ENCODE measurements at regions not wholly inside any gene's neighbourhood (a gene's known extent, or its start where the extent isn't known, plus 50 kb on each side); places are given as distances from the start of the nearest gene placed in this dataset.
A peak's percentile ranks its signal among the peaks of the same experiment; 100 is the strongest.

DNA sequence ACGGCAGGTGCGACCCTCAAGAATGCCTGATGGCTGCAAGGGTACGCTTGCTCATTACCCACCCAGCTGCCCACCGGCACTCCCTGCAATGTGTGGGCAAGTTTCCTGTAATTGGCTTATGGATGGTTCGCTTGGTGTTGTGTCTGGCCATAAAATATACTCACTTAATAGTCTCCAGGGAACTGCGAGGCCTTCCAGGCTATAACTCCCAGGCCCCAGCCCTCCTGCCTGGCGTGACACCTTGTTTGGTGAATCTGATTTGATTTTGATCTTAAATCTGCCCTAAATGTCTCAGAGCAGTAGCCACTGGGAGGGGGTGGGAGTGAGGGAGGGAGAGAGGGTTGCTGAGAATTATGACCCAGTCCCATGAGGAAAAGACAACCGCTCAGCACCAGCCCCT, 572.2 kb downstream of the BUD13 start:
- 91 to 94% methylated on average over 8 of the region's 8 CpGs for WGBS, 2 donors
- no peaks in the 10 kb centered on the region for H3K27me3 ChIP-seq (ENCODE audit: control insufficient read depth in 1 of 2, insufficient read depth in 2 of 2, low read length in 2 of 2)
- H3K36me3 ChIP-seq (ENCODE audit: control insufficient read depth in 2 of 2, insufficient read depth in 2 of 2, low read length in 1 of 2), result no peaks in the 10 kb centered on the region

DNA sequence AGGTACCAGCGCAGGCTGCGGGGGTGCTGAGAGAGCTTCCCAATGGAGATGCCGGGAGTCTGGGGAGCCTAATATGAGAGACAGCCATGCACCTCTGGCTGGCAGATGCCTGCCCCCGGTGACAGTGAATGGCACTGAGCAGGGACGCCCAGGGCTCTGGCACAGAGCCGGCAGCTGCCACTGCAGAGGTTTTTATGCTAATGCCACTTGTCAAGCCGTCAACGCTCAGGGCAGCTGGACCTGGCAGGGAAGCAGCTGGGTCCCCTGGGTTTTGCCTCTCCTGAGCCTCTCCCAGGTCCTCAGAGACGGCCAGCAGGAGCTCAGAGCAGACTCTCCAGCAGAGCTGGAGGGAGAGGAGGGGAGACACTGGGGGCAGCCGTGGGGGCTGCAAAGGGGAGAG, 573.6 kb downstream of the BUD13 start:
- no peaks in the 10 kb centered on the region for H3K27me3 ChIP-seq (ENCODE audit: control insufficient read depth in 1 of 2, insufficient read depth in 2 of 2, low read length in 2 of 2)
- H3K4me1 ChIP-seq (ENCODE audit: control insufficient read depth in 2 of 2, insufficient read depth in 2 of 2, low read length in 1 of 2), result peaks cover 0 to 2% of the 10 kb centered on the region in 2 donors
- H3K36me3 ChIP-seq (ENCODE audit: control insufficient read depth in 2 of 2, insufficient read depth in 2 of 2, low read length in 1 of 2), result no peaks in the 10 kb centered on the region
- no peak overlapping the region for H3K27ac ChIP-seq (ENCODE audit: low read depth in 2 of 2, low read length in 1 of 2)
- WGBS, 2 donors, result 59 to 61% methylated on average over 10 of the region's 10 CpGs
- no peak overlapping the region for H3K4me3 ChIP-seq (ENCODE audit: low read depth in 1 of 2, low read length in 2 of 2)
- H3K9me3 ChIP-seq (ENCODE audit: control insufficient read depth in 2 of 2, insufficient read depth in 1 of 2, low read depth in 1 of 2, low read length in 1 of 2), result no peaks in the 10 kb centered on the region

More for the DNA sequence above, 572.2 kb downstream of the BUD13 start:
- H3K4me3 ChIP-seq (ENCODE audit: low read depth in 1 of 2, low read length in 2 of 2), result no peak overlapping the region
- no peak overlapping the region for H3K27ac ChIP-seq (ENCODE audit: low read depth in 2 of 2, low read length in 1 of 2)
- no peaks in the 10 kb centered on the region for H3K4me1 ChIP-seq (ENCODE audit: control insufficient read depth in 2 of 2, insufficient read depth in 2 of 2, low read length in 1 of 2)
- no peaks in the 10 kb centered on the region for H3K9me3 ChIP-seq (ENCODE audit: control insufficient read depth in 2 of 2, insufficient read depth in 1 of 2, low read depth in 1 of 2, low read length in 1 of 2)

DNA sequence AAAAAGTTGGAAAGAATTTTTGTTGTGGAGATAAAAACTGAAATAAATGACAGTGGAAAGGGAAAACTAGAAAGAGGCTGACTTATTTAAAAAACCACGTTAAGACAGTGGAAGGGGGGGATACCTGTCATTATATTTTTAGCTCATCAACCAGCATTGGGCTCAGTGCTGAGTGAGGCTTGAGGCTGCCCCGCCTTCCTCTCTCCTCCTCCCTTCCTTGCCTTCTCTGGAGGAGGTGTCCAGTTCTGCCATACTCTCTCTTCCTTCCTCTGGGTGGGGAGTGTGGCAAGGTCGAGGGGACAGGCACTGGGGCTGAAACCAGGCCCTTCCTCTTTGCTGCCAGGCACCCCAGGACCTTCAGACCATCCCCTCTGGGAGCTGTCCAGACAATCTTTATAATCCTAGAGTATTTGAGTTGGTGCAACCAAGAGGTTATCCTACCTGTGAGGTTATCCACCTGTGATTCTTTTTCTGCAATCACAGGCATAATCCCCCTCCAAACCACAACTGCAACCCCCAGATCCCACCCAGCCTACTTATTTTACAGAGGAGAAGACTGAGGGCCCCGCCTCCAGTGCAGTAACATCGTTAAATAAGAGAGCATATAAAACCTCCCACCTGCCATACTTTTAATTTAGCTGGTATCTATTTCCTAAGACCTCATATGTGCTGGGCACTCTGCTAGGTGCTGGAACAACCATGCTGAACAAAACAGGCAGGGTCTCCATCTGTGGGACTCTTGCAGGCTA, 578.5 kb downstream of the BUD13 start:
- Histone ChIP-seq H3K27ac (ENCODE audit: low read depth in 2 of 2, low read length in 1 of 2) (peak overlapping the region in 1 of 2 donors; percentile 51), H3K27me3 (ENCODE audit: control insufficient read depth in 1 of 2, insufficient read depth in 2 of 2, low read length in 2 of 2) (no peaks in the 10 kb centered on the region), H3K9me3 (ENCODE audit: control insufficient read depth in 2 of 2, insufficient read depth in 1 of 2, low read depth in 1 of 2, low read length in 1 of 2) (no peaks in the 10 kb centered on the region), H3K4me3 (ENCODE audit: low read depth in 1 of 2, low read length in 2 of 2) (peak overlapping the region in 1 of 2 donors; percentile 51), H3K4me1 (ENCODE audit: control insufficient read depth in 2 of 2, insufficient read depth in 2 of 2, low read length in 1 of 2) (peaks cover 0 to 9% of the 10 kb centered on the region in 2 donors), H3K36me3 (ENCODE audit: control insufficient read depth in 2 of 2, insufficient read depth in 2 of 2, low read length in 1 of 2) (no peaks in the 10 kb centered on the region)
- 34 to 44% methylated on average over 5 of the region's 5 CpGs for WGBS, 2 donors

DNA sequence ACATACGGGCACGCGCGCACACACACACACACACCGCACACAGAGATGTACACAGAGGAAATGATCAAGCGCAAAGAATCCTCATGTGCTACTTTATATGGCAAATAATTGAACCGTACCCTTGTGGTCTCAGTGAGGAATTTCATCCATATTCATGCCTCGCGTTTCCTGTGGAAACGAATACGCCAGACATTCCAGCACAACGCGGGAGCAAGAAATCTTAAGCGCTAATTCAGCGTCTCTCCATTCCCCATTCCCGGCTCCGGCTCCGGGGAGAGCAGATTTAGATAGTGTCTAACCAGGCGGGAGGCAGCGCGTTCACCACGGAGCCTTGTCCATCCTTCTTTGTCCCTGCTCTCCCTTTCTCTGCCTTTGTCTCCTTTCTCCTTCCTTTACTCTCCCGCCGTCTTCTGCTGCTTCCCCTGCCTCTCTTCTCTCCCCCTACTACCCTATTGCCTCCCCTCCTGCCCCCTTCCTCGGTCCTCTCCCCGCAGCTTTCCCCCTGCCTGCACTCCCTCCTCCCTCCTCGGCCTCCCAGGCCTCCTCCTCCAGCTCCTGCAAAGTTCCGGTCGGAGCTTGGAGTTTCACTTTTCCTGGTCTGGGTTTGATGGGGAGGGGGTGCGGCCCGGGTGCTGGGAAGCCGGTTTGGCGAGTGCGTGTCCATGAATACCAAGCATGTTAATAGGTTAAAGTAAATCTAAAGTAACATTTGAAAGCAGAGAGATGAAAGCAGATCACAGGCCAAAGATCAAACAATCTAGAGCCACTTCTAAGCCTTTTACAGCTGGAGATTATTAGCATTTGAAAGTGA, 579.3 kb downstream of the BUD13 start:
- H3K9me3 ChIP-seq (ENCODE audit: control insufficient read depth in 2 of 2, insufficient read depth in 1 of 2, low read depth in 1 of 2, low read length in 1 of 2), result no peaks in the 10 kb centered on the region
- H3K36me3 ChIP-seq (ENCODE audit: control insufficient read depth in 2 of 2, insufficient read depth in 2 of 2, low read length in 1 of 2), result no peaks in the 10 kb centered on the region
- peak overlapping the region; percentile 48 to 57 for H3K27ac ChIP-seq (ENCODE audit: low read depth in 2 of 2, low read length in 1 of 2)
- H3K27me3 ChIP-seq (ENCODE audit: control insufficient read depth in 1 of 2, insufficient read depth in 2 of 2, low read length in 2 of 2), result no peaks in the 10 kb centered on the region
- 1 to 3% methylated on average over 34 of the region's 34 CpGs for WGBS, 2 donors
- H3K4me3 ChIP-seq (ENCODE audit: low read depth in 1 of 2, low read length in 2 of 2), result peak overlapping the region; percentile 47 to 51
- H3K4me1 ChIP-seq (ENCODE audit: control insufficient read depth in 2 of 2, insufficient read depth in 2 of 2, low read length in 1 of 2), result peaks cover 0 to 9% of the 10 kb centered on the region in 2 donors

DNA sequence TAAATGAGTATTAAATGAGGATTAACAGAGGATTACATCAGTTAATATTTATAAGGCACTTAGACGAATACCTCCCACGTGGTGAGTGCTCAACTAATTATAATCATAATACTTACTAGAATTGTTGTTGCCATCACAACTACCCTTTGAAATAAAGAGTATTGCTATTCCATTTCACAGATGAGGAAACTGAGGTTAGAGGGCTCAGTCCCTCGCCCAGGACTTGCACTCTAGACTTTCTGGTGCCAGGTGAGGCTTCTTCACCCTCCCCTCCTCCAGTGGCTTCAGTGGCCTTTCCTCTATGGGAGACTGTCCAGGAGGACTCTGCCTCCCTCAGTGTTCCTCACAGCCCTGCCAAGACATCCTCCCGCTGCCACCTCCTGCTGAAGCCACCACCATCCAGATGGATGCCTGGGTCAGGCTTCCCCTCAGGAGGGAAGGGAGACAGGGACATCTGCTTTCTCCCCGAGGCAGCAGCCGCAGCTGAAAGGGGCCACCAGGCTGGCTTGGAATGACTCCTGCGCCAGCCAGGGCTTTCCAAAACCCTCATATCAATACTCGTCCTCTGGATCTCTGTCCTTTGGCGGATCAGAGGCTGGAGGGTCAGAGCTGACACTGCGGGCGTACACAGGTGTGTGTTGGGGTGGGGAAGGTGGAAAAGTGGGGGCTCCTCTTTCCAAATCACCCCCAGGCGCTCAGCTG, 580.1 kb downstream of the BUD13 start:
- no peaks in the 10 kb centered on the region for H3K36me3 ChIP-seq (ENCODE audit: control insufficient read depth in 2 of 2, insufficient read depth in 2 of 2, low read length in 1 of 2)
- no peaks in the 10 kb centered on the region for H3K27me3 ChIP-seq (ENCODE audit: control insufficient read depth in 1 of 2, insufficient read depth in 2 of 2, low read length in 2 of 2)
- H3K4me1 ChIP-seq (ENCODE audit: control insufficient read depth in 2 of 2, insufficient read depth in 2 of 2, low read length in 1 of 2), result peaks cover 0 to 9% of the 10 kb centered on the region in 2 donors
- H3K4me3 ChIP-seq (ENCODE audit: low read depth in 1 of 2, low read length in 2 of 2), result peak overlapping the region; percentile 47 to 51
- H3K9me3 ChIP-seq (ENCODE audit: control insufficient read depth in 2 of 2, insufficient read depth in 1 of 2, low read depth in 1 of 2, low read length in 1 of 2), result no peaks in the 10 kb centered on the region
- 25 to 26% methylated on average over 11 to 12 of the region's 12 CpGs for WGBS, 2 donors
- H3K27ac ChIP-seq (ENCODE audit: low read depth in 2 of 2, low read length in 1 of 2), result no peak overlapping the region

DNA sequence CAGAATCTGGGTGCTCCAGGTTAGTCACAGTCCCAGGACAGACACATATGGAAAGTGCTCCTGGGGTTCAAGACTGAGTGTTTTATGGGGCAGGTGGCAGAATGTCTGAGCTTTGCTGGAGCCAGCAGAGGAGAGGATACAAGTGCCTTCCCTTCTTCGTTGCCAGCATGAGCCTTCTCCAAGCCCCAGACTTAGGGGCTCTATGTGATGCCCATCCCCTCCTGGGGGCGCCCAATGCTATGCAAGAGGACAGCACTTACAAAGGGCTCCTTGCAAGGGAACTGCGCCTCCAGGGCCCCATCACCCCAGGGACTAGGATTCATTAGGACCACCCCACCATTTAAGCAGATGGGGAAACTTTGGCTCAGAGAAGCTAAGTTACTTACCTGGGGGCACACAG, 581.9 kb downstream of the BUD13 start:
- Histone ChIP-seq H3K36me3 (ENCODE audit: control insufficient read depth in 2 of 2, insufficient read depth in 2 of 2, low read length in 1 of 2) (no peaks in the 10 kb centered on the region), H3K4me3 (ENCODE audit: low read depth in 1 of 2, low read length in 2 of 2) (no peak overlapping the region), H3K9me3 (ENCODE audit: control insufficient read depth in 2 of 2, insufficient read depth in 1 of 2, low read depth in 1 of 2, low read length in 1 of 2) (no peaks in the 10 kb centered on the region), H3K27me3 (ENCODE audit: control insufficient read depth in 1 of 2, insufficient read depth in 2 of 2, low read length in 2 of 2) (no peaks in the 10 kb centered on the region), H3K4me1 (ENCODE audit: control insufficient read depth in 2 of 2, insufficient read depth in 2 of 2, low read length in 1 of 2) (peaks cover 0 to 9% of the 10 kb centered on the region in 2 donors), H3K27ac (ENCODE audit: low read depth in 2 of 2, low read length in 1 of 2) (no peak overlapping the region)
- WGBS, 2 donors, result 86 to 93% methylated on average over 3 of the region's 3 CpGs

DNA sequence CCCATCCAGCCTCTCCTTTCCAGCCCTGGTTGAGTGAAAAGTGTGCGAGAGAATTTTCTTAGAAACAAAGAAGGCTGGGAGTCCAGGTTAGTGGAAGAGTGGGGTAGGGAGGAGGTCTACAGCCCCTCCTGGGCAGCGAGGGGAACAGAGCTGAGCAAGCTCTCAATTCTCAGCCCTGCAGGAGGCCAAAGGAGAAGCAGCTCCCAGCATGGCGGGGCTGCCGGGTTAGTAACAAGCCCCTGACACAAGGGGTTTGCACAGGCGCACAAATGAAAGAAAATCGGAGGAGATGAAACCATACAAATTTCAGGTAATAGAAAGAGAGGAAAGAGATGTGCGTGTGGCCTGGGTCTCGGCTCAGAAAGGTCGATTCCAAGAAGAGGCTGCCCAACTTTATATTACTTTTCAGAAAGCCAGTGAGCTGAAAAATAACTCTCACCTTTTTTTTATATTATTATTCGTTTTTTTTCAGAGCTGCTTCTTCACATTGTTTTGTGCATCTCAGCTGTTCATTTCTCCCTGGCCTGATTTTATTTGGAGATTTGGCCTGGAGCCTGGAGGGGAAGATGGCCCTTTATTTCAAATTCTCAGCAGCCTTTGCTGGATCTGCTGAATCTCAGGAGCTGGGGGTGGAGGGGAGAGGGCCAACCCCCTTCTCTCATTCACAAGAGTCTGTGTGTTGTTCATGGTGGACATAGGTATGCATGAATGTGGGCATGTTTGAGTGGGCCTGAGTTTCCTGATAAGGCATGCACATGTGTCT, 583.2 kb downstream of the BUD13 start:
- Histone ChIP-seq H3K4me3 (ENCODE audit: low read depth in 1 of 2, low read length in 2 of 2) (no peak overlapping the region), H3K27ac (ENCODE audit: low read depth in 2 of 2, low read length in 1 of 2) (no peak overlapping the region), H3K9me3 (ENCODE audit: control insufficient read depth in 2 of 2, insufficient read depth in 1 of 2, low read depth in 1 of 2, low read length in 1 of 2) (no peaks in the 10 kb centered on the region), H3K4me1 (ENCODE audit: control insufficient read depth in 2 of 2, insufficient read depth in 2 of 2, low read length in 1 of 2) (peaks cover 0 to 9% of the 10 kb centered on the region in 2 donors), H3K36me3 (ENCODE audit: control insufficient read depth in 2 of 2, insufficient read depth in 2 of 2, low read length in 1 of 2) (no peaks in the 10 kb centered on the region), H3K27me3 (ENCODE audit: control insufficient read depth in 1 of 2, insufficient read depth in 2 of 2, low read length in 2 of 2) (no peaks in the 10 kb centered on the region)
- 62 to 67% methylated on average over 10 of the region's 10 CpGs for WGBS, 2 donors

DNA sequence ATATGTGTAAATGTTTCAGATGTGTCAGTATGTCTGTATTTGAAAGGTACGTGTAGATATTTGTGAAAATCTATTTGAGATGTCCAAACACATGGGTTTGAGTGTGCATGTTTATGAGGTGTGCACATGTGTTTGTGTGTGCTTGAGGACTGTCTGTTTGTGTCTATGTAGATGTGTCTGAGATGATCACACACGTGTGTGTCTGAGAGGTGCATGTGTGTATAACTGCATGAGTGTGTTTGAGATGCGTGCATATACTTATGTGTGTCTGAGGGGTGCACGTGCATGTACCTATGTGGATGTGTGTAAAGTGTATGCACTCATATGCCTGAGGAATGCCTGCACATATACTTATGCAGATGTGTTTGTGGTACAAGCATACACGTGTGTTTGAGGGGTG, 584.4 kb downstream of the BUD13 start:
- 80 to 83% methylated on average over 5 of the region's 5 CpGs for WGBS, 2 donors
- no peaks in the 10 kb centered on the region for H3K27me3 ChIP-seq (ENCODE audit: control insufficient read depth in 1 of 2, insufficient read depth in 2 of 2, low read length in 2 of 2)
- H3K4me1 ChIP-seq (ENCODE audit: control insufficient read depth in 2 of 2, insufficient read depth in 2 of 2, low read length in 1 of 2), result peaks cover 0 to 1% of the 10 kb centered on the region in 2 donors
- no peaks in the 10 kb centered on the region for H3K9me3 ChIP-seq (ENCODE audit: control insufficient read depth in 2 of 2, insufficient read depth in 1 of 2, low read depth in 1 of 2, low read length in 1 of 2)
- H3K27ac ChIP-seq (ENCODE audit: low read depth in 2 of 2, low read length in 1 of 2), result no peak overlapping the region
- no peaks in the 10 kb centered on the region for H3K36me3 ChIP-seq (ENCODE audit: control insufficient read depth in 2 of 2, insufficient read depth in 2 of 2, low read length in 1 of 2)
- no peak overlapping the region for H3K4me3 ChIP-seq (ENCODE audit: low read depth in 1 of 2, low read length in 2 of 2)

DNA sequence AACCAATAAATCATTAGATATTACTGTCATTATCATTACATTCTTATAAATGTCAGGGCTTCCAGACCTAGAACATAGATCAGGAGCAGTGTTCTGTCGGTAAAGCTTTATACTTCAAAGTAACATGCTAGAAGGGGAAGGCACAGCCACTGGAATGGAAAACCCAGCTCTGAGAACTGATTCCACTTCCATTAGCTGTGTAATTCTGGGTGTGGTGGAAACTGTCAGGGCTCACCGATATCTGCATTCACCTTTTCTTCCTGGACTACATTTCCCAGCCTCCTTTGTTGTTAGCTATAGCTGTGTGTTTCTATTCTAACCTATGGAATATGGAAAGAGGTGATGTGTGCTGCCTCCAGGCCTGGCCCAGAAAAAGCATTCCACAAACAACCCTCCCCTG, 585.8 kb downstream of the BUD13 start:
- WGBS, 2 donors, result 68 to 70% methylated on average over 2 of the region's 2 CpGs
- Histone ChIP-seq H3K36me3 (ENCODE audit: control insufficient read depth in 2 of 2, insufficient read depth in 2 of 2, low read length in 1 of 2) (no peaks in the 10 kb centered on the region), H3K4me1 (ENCODE audit: control insufficient read depth in 2 of 2, insufficient read depth in 2 of 2, low read length in 1 of 2) (no peaks in the 10 kb centered on the region), H3K27me3 (ENCODE audit: control insufficient read depth in 1 of 2, insufficient read depth in 2 of 2, low read length in 2 of 2) (no peaks in the 10 kb centered on the region), H3K27ac (ENCODE audit: low read depth in 2 of 2, low read length in 1 of 2) (no peak overlapping the region), H3K4me3 (ENCODE audit: low read depth in 1 of 2, low read length in 2 of 2) (no peak overlapping the region), H3K9me3 (ENCODE audit: control insufficient read depth in 2 of 2, insufficient read depth in 1 of 2, low read depth in 1 of 2, low read length in 1 of 2) (no peaks in the 10 kb centered on the region)
